HepG2 (cell line): ENCODE measurements at regions not wholly inside any gene's neighbourhood (a gene's known extent, or its start where the extent isn't known, plus 50 kb on each side); places are given as distances from the start of the nearest gene placed in this dataset.

ENCODE experiments used
- DPF2 ChIP-seq: sonication (generic); formaldehyde crosslinking; IDR thresholded peaks from 2 replicates; pipeline ENCODE4 v1.4.0; 2020; ENCODE audit warnings: mild to moderate bottlenecking, low read depth, missing genetic modification reagents, borderline replicate concordance
- PPARG ChIP-seq: conservative IDR thresholded peaks from 2 replicates; pipeline ENCODE4 v1.6.1; 2016; ENCODE audit warnings: missing biosample characterization, missing genetic modification reagents
- RARA ChIP-seq: IDR thresholded peaks from 2 replicates; pipeline ENCODE4 v1.6.1; 2016; ENCODE audit warnings: missing genetic modification reagents, missing compliant biosample characterization

DNA sequence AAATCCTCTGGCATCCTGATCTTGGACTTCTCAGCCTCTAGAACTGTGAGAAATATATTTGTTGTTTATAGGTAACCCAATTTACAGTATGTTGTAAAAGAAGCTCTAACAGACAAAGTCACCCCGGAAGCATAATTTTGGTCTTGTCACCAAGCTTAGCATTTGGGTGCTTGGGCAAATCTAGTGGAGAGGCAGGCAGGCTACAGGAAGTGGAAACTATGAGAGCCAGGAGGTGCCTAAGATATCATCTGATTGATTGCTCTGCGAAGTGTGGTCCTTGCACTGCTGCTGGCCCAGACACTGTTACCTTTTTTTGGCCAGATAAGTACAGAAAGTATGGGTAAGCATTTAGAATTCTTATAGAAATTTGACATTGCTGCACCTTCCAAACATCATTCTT is 102.9 kb downstream of the CDC42EP3 start:
- no peak for TF ChIP-seq DPF2 (CRISPR knock-in tag)
- TF ChIP-seq PPARG (CRISPR knock-in tag): no peak
- no peak for TF ChIP-seq RARA (CRISPR knock-in tag)
